SH-SY5Y (cell line): ENCODE measurements at regions not wholly inside any gene's neighbourhood (a gene's known extent, or its start where the extent isn't known, plus 50 kb on each side); places are given as distances from the start of the nearest gene placed in this dataset.

Source experiments
- GATA2 ChIP-seq: IDR thresholded peaks from 2 replicates; pipeline ENCODE4 v1.6.1; 2011; ENCODE audit warnings: mild to moderate bottlenecking, low read depth, low read length
- GATA3 ChIP-seq: IDR thresholded peaks from 2 replicates; pipeline ENCODE4 v1.6.1; 2011; ENCODE audit warnings: low read depth, mild to moderate bottlenecking, low read length, moderate library complexity

GRCh38 chr20:17787816-17788215 lies 88.0 kb downstream of the BANF2 start:
- TF ChIP-seq GATA3, result no peak
- no peak for TF ChIP-seq GATA2
